ENCODE measurements at regions not wholly inside any gene's neighbourhood (a gene's known extent, or its start where the extent isn't known, plus 50 kb on each side); places are given as distances from the start of the nearest gene placed in this dataset.

DNA sequence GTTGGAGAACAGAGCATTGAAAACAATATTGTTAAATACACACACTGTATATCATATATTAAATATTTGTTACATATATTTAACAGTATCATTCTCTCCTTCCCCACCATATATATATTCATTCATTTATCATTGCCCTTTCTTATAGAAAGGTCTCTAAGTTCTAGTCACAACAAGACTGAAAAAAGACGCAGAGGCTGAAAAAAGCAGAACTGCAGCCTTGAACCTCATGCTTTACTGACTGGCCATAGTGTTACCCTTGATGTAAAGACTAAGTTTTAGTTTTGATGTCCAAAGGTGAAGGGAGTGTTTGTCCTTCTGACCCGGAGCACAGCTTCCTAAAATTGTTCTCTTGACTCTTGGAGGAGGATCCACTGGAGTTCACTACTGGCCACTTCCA, 247.9 kb downstream of the PTEN start:
- Histone ChIP-seq H2BK20ac (ENCODE audit: low read length) (no peak overlapping the region), H4K91ac (replicated peaks; ENCODE audit: insufficient read length, low read length) (no peak overlapping the region), H3K9me3 (ENCODE audit: insufficient read depth in 2 of 2, low read depth in 1 of 2, low read length in 1 of 2) (no peaks in the 10 kb centered on the region), H3K4me3 (ENCODE audit: extremely low read depth in 1 of 4, insufficient read depth in 2 of 4, low read depth in 3 of 4, low read length in 4 of 4) (no peak overlapping the region), H4K20me1 (replicated peaks in 1 of 2; ENCODE audit: control insufficient read depth in 1 of 2, insufficient read depth in 2 of 2, low read length in 2 of 2) (no peaks in the 10 kb centered on the region), H3K27me3 (replicated peaks in 1 of 4; ENCODE audit: control insufficient read depth in 3 of 4, extremely low read depth in 1 of 4, insufficient read depth in 3 of 4, low read length in 3 of 4) (no peaks in the 10 kb centered on the region), H3K56ac (replicated peaks; ENCODE audit: insufficient read length, low read depth, low read length) (no peak overlapping the region), H3K14ac (ENCODE audit: insufficient read length) (no peak overlapping the region), H2AFZ (ENCODE audit: low read length) (no peak overlapping the region), H2BK5ac (ENCODE audit: low read depth, low read length) (no peak overlapping the region), H2BK120ac (replicated peaks; ENCODE audit: low read depth, low read length) (no peak overlapping the region), H4K5ac (ENCODE audit: insufficient read length, low read depth, low read length) (no peak overlapping the region), H3K79me1 (ENCODE audit: low read depth, low read length) (no peaks in the 10 kb centered on the region), H2AK5ac (ENCODE audit: low read depth, low read length) (no peak overlapping the region), H4K8ac (ENCODE audit: extremely low read depth, insufficient read depth, low read length) (no peak overlapping the region), H3K79me2 (ENCODE audit: control insufficient read depth in 1 of 2, insufficient read depth in 2 of 2, low read length in 2 of 2) (no peaks in the 10 kb centered on the region), H3K4me2 (ENCODE audit: insufficient read depth in 1 of 2, low read depth in 2 of 2, low read length in 2 of 2) (no peak overlapping the region), H2BK12ac (ENCODE audit: low read depth, low read length) (no peak overlapping the region), H3K18ac (ENCODE audit: extremely low read depth, low read length) (no peak overlapping the region), H3K23me2 (ENCODE audit: low read depth, low read length) (no peaks in the 10 kb centered on the region), H3K9ac (replicated peaks in 1 of 4; ENCODE audit: extremely low read depth in 1 of 4, low read depth in 3 of 4, low read length in 3 of 4) (no peak overlapping the region), H3K23ac (ENCODE audit: insufficient read length) (no peak overlapping the region), H3K4ac (replicated peaks; ENCODE audit: insufficient read length, low read depth, low read length) (no peak overlapping the region), H3K36me3 (ENCODE audit: control insufficient read depth in 2 of 4, insufficient read depth in 4 of 4, low read length in 3 of 4) (no peaks in the 10 kb centered on the region), H3K4me1 (replicated peaks in 1 of 4; ENCODE audit: control insufficient read depth in 3 of 4, insufficient read depth in 4 of 4, low read length in 3 of 4) (no peaks in the 10 kb centered on the region; a peak in 1 of 7 replicates), H2BK15ac (ENCODE audit: low read length) (no peak overlapping the region), H3K27ac (ENCODE audit: low read depth, low read length) (no peak overlapping the region)
- CTCF ChIA-PET (ENCODE audit: partially characterized antibody), result no interaction called here
- POLR2A ChIA-PET (ENCODE audit: partially characterized antibody), result interaction anchor here (1.2 kb wide), 1 partner anchor 248 kb away, joined by 3 read pairs; the partner anchor contains the start of genes KLLN and PTEN
- FAIRE-seq, result no peak
- 91% methylated on average over 2 of the region's 2 CpGs; no CpG with 5 or more reads in 1 of the 2 experiments for WGBS, 2 experiments (ENCODE audit: extremely low coverage in 1 of 2, insufficient coverage in 1 of 2, insufficient read length in 1 of 2, insufficient replicate concordance in 2 of 2, low coverage in 1 of 2, low lambda C conversion rate in 2 of 2, missing lambda C conversion rate in 1 of 2)
- no peak for DNase-seq (ENCODE audit: low read depth in 1 of 2, low spot score in 2 of 2)
- TF ChIP-seq CHD1 (IDR thresholded peaks at IDR 0.05; ENCODE audit: low read depth, low read length) (no peak), TCF12 (IDR thresholded peaks at IDR 0.05; ENCODE audit: low read depth, low read length) (no peak), EZH2 (IDR thresholded peaks at IDR 0.05; ENCODE audit: low read depth, low read length, severe bottlenecking) (no peak), RBBP5 (IDR thresholded peaks at IDR 0.05; ENCODE audit: borderline replicate concordance, low read depth, low read length) (no peak), JUND (IDR thresholded peaks at IDR 0.05; ENCODE audit: low read length) (no peak), MAFK (IDR thresholded peaks at IDR 0.05; ENCODE audit: low read depth, low read length) (no peak), GABPA (IDR thresholded peaks at IDR 0.05; ENCODE audit: borderline replicate concordance, insufficient read depth, low read length) (no peak), USF2 (IDR thresholded peaks at IDR 0.05; ENCODE audit: low read length) (no peak), PHF8 (conservative IDR thresholded peaks at IDR 0.05; ENCODE audit: low read depth, low read length) (no peak), SRF (IDR thresholded peaks at IDR 0.05; ENCODE audit: low read depth, low read length) (no peak), CBX5 (IDR thresholded peaks at IDR 0.05; ENCODE audit: low read depth, low read length) (no peak), CTBP2 (IDR thresholded peaks at IDR 0.05; ENCODE audit: borderline replicate concordance, insufficient read depth, insufficient read length, low read length) (no peak), POU5F1 (IDR thresholded peaks at IDR 0.05; ENCODE audit: low read depth, low read length) (no peak)
- TF ChIP-seq, protein P1, sequence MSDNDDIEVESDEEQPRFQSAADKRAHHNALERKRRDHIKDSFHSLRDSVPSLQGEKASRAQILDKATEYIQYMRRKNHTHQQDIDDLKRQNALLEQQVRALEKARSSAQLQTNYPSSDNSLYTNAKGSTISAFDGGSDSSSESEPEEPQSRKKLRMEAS (IDR thresholded peaks at IDR 0.05), result no peak

All from H1 (cell line).